ENCODE measurements at regions not wholly inside any gene's neighbourhood (a gene's known extent, or its start where the extent isn't known, plus 50 kb on each side); places are given as distances from the start of the nearest gene placed in this dataset.

- no peak overlapping the region for H3K4me3 ChIP-seq (IDR thresholded peaks at IDR 0.05; ENCODE audit: insufficient read depth, low read depth, low read length)
- no peak for TF ChIP-seq CTCF (conservative IDR thresholded peaks at IDR 0.05; ENCODE audit: low read depth, low read length)
These were observed 94.2 kb upstream of the TEX13D start for GRCh38 chrX:124238268-124238667.

GRCh38 chrX:124239324-124239723 lies 93.1 kb upstream of the TEX13D start:
- TF ChIP-seq CTCF (conservative IDR thresholded peaks at IDR 0.05; ENCODE audit: low read depth, low read length), result no peak
- Histone ChIP-seq H3K9ac (no peak overlapping the region), H3K4me3 (IDR thresholded peaks at IDR 0.05; ENCODE audit: insufficient read depth, low read depth, low read length) (no peak overlapping the region), H4K20me1 (ENCODE audit: insufficient read depth) (no peaks in the 10 kb centered on the region), H3K27me3 (ENCODE audit: insufficient read depth, low read depth) (0 out of 2 replicates have a peak, but pooled peaks cover 2% of the 10 kb centered on the region), H3K79me2 (ENCODE audit: insufficient read depth, low read depth) (no peaks in the 10 kb centered on the region), H3K27ac (no peak overlapping the region), H2AFZ (ENCODE audit: low read depth) (no peak overlapping the region), H3K36me3 (ENCODE audit: insufficient read depth) (no peaks in the 10 kb centered on the region), H3K4me1 (ENCODE audit: low read depth, poor library complexity, severe bottlenecking) (peaks cover 24% of the 10 kb centered on the region), H3K4me2 (peak overlapping the region; percentile 67; the same call in 1 of the 2 replicates)

More at GRCh38 chrX:124238268-124238667, 94.2 kb upstream of the TEX13D start:
- peaks cover 35% of the 10 kb centered on the region for H3K4me1 ChIP-seq (ENCODE audit: low read depth, poor library complexity, severe bottlenecking)
- no peaks in the 10 kb centered on the region for H3K79me2 ChIP-seq (ENCODE audit: insufficient read depth, low read depth)
- H3K27me3 ChIP-seq (ENCODE audit: insufficient read depth, low read depth), result 0 out of 2 replicates have a peak, but pooled peaks cover 2% of the 10 kb centered on the region
- H3K27ac ChIP-seq, result no peak overlapping the region
- no peaks in the 10 kb centered on the region for H3K36me3 ChIP-seq (ENCODE audit: insufficient read depth)
- H2AFZ ChIP-seq (ENCODE audit: low read depth), result no peak overlapping the region
- H3K9ac ChIP-seq, result no peak overlapping the region
- H3K4me2 ChIP-seq, result no peak overlapping the region
- H4K20me1 ChIP-seq (ENCODE audit: insufficient read depth), result no peaks in the 10 kb centered on the region

- Histone ChIP-seq H2AFZ (ENCODE audit: low read depth) (no peak overlapping the region), H3K27me3 (ENCODE audit: insufficient read depth, low read depth) (0 out of 2 replicates have a peak, but pooled peaks cover 2% of the 10 kb centered on the region), H3K9ac (no peak overlapping the region)
These were observed 92.5 kb upstream of the TEX13D start for GRCh38 chrX:124239911-124240310.

GRCh38 chrX:124240422-124240821 lies 92.0 kb upstream of the TEX13D start:
- Histone ChIP-seq H3K27ac (no peak overlapping the region), H3K79me2 (ENCODE audit: insufficient read depth, low read depth) (no peaks in the 10 kb centered on the region), H3K4me3 (IDR thresholded peaks at IDR 0.05; ENCODE audit: insufficient read depth, low read depth, low read length) (no peak overlapping the region), H3K4me2 (peak overlapping the region; percentile 67; the same call in 1 of the 2 replicates), H3K4me1 (ENCODE audit: low read depth, poor library complexity, severe bottlenecking) (peaks cover 22% of the 10 kb centered on the region), H3K9ac (no peak overlapping the region), H3K27me3 (ENCODE audit: insufficient read depth, low read depth) (0 out of 2 replicates have a peak, but pooled peaks cover 2% of the 10 kb centered on the region), H3K36me3 (ENCODE audit: insufficient read depth) (no peaks in the 10 kb centered on the region), H2AFZ (ENCODE audit: low read depth) (no peak overlapping the region), H4K20me1 (ENCODE audit: insufficient read depth) (no peaks in the 10 kb centered on the region)
- TF ChIP-seq CTCF (conservative IDR thresholded peaks at IDR 0.05; ENCODE audit: low read depth, low read length), result no peak

More at GRCh38 chrX:124239911-124240310, 92.5 kb upstream of the TEX13D start:
- Histone ChIP-seq H3K27ac (no peak overlapping the region), H3K36me3 (ENCODE audit: insufficient read depth) (no peaks in the 10 kb centered on the region), H3K4me1 (ENCODE audit: low read depth, poor library complexity, severe bottlenecking) (peaks cover 22% of the 10 kb centered on the region), H3K4me3 (IDR thresholded peaks at IDR 0.05; ENCODE audit: insufficient read depth, low read depth, low read length) (no peak overlapping the region), H3K79me2 (ENCODE audit: insufficient read depth, low read depth) (no peaks in the 10 kb centered on the region), H4K20me1 (ENCODE audit: insufficient read depth) (no peaks in the 10 kb centered on the region), H3K4me2 (peak overlapping the region; percentile 67)
- TF ChIP-seq CTCF (conservative IDR thresholded peaks at IDR 0.05; ENCODE audit: low read depth, low read length), result no peak

Data from KMS-11 (cell line).